Activated T-helper 9 cell treated with anti-CD3 and anti-CD28 coated beads, Interleukin-2, amount 50 U/mL, for 16 hours (primary cell): ENCODE measurements at regions not wholly inside any gene's neighbourhood (a gene's known extent, or its start where the extent isn't known, plus 50 kb on each side); places are given as distances from the start of the nearest gene placed in this dataset.

Experiments used
- DNase-seq: peaks from one replicate; pipeline ENCODE4 v3.0.0-alpha.2; 2020; ENCODE audit warnings: low read depth

GRCh38 chr10:111131168-111131799, 54.5 kb downstream of the ADRA2A start:
- no peak for DNase-seq

- DNase-seq, result no peak
Observed at GRCh38 chr10:111137007-111137406, 60.2 kb downstream of the ADRA2A start.

DNA sequence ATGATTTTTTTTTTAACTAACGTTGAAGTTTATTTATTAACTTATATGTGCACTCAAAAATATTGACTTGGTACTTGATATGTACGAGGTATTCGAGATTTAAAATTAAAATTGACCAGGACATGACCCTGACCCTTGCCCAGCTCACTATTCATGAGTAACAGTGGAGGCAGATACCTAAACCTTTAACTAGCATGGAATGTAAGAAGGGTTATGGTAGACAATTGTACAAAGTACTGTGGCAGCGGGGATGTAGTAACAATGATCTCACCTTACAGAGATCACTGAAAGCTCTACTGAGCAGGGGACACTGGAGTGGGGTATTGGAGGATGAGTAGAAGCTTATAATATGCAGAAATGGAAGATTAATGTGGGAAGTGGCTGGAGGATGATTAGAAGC, 60.8 kb downstream of the ADRA2A start:
- DNase-seq, result no peak

DNA sequence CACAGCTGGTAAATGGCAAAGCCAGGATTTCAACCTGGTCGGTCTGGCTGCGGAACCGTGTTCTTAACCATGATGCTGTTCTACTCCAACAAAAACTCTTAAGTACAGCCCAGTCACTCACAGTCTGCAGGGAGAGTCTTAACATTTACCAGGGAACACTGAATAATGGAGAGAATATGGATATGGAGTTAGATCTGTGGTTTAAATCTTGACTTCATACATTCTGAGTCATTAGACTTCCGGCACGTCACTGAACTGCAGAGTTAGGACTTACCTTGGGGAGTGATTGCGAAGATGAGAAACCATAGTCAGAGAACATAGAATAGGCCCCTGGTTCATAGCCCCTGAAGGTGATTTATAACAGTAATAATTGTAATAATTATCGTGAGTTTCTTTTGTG, 61.7 kb downstream of the ADRA2A start:
- no peak for DNase-seq

DNA sequence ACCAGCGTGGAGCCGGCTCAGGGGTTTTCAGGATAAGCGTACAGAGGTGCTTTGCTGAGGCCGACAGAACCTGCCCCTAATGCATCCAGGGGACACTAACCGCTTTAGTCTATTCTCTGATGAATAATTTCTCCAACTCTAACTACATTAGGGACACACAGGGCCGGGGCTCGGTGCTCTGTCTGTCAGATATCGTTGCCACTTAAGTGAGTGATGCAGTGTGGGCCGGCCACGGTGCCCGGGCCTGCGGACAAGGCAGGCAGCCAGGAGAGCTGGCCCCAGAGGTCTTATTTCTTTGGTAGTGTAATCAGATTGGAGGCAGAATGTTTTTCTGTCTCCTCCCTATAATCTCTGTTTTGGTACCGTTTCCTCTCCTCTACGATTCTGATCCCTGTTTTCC, 62.7 kb downstream of the ADRA2A start:
- no peak for DNase-seq

DNA sequence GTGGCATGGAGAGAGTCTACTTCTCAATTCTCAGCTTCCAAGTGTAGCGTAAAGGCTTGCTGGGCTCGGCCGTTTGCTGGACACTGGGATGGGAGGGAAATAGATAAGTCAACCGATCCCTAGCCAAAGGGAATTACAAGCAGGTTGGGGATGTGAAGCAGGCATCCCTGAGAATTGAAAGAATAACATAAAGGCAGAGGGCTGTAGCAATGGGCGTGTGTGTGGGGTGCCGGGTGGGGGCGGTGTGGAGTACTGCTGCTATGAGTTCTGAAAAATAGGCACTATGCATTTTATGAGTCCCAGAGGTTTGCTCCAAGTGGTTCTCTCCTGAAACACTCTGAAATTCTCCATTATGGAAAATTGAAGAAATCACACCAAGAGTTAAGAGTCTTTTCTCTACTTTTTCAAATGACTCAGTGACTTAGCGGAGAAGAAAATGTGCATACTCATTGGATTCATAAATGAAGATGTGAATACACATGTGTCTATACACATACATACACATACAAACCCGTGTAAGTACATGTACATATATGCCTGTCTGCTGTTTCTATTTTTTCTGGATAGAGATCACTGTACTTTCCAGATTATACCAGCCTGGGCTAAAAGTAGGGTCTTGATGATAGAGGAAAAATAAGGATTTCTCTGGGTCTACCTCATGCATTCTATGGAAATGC, 65.4 kb downstream of the ADRA2A start:
- DNase-seq, result no peak

DNA sequence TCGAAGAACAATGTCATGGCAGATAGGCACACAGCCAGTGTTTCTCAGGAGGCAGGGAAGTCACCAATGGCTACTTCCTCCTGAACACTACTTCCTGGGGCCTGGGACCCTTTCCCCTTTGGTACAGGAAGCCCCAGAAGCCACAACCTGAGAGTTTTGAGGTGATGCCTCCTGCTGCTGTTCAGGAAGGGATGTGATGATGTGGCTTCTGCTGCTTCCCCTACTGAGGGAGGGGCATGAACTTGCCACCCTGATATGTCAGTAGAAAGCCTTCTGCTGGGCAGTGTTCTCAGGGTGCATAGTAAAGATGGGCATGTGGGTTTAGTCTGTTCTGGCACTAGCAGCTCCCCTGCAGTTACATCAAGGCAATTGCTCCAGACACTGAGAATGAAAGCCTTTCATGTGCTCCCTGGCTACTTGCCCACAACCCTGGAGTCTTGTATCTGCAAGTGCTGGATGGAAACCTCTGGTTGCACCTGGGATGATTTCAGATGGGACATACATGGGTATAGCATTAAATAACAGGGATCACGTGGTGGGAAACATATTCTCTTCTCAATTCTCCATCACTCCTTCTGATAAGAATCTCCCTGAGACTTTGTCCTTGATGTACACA, 69.3 kb downstream of the ADRA2A start:
- no peak for DNase-seq

DNA sequence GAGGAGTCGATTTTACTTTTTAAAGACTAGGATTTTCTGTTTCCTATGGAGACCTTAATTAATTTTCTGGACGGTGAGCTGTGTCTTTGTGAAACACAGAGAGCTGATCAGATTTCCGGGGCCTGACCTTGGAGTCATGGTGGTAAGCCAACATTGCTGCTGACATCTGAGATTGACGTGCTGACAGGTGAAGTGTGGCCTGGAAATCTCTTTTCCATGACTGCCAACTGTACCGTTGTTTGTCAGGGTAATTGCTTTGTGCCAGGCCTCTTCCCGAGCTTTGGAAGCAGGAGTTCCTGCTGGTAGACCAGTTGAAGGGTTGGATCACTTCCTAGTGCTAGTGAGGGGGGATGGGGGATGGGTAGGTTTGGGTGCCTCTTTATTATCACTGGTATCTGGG, 71.2 kb downstream of the ADRA2A start:
- DNase-seq, result no peak

DNA sequence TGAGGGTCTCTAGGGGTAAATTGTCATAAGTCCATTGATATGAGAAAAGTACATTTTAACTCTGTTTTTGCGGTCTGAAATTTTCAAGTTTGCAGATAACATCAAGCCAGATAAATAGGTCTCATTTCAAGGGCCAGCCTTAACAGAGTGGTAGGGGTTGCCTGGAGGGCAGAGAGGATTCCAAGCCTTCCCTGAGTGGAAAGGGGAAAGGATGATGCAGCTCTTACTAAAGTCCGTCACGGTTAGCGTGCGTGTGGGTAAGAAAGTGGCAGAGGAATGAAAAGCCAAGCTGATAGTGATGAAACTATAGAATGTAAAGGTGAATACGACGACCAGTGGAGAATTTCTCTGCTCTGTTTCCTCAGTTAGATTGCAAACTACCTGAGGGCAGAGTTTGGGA, 71.6 kb downstream of the ADRA2A start:
- DNase-seq, result no peak

DNA sequence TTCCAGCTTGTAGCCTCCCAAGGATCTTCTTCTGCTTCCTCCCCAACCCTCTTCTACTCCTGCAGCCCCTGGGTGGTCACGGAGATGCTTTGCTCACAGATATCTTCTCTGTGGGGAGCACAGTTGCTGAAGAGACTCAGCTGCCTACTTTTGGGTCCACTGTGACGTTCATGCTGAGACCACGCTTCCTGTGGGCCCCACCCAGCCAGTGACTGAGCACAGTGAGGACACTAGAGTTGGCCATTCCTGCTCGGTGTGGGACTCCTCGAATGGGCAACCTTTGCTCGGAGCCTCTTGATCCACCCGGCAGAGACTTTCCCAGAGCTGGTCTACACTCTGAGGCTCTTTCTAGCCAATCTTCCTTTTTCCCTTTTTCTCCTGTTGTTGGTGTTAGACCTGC, 73.9 kb downstream of the ADRA2A start:
- DNase-seq, result no peak

GRCh38 chr10:111151595-111152307, 74.9 kb downstream of the ADRA2A start:
- no peak for DNase-seq

- no peak for DNase-seq
Observed at GRCh38 chr10:111156754-111157153, 79.9 kb downstream of the ADRA2A start.

GRCh38 chr10:111158595-111158994, 81.8 kb downstream of the ADRA2A start:
- DNase-seq, result no peak

GRCh38 chr10:111161109-111161874, 84.5 kb downstream of the ADRA2A start:
- DNase-seq, result no peak

DNA sequence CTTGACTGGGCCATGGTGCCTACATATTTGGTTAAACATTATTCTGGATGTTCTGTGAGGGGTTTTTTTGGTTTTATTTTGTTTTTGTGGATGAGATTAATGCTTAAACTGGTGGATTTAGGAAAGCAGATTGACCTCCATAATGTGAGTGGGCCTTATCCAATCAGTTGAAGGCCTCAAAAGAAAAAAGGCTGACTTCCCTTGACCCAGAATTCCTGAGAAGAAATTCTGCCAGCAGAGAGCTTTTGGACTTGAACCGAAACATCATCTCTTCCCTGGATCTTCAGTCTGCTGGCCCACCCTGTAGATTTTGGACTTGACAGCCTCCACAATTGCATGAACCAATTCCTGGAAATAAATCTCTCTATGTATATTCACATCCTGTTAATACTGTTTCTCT, 94.4 kb downstream of the ADRA2A start:
- DNase-seq, result no peak

DNA sequence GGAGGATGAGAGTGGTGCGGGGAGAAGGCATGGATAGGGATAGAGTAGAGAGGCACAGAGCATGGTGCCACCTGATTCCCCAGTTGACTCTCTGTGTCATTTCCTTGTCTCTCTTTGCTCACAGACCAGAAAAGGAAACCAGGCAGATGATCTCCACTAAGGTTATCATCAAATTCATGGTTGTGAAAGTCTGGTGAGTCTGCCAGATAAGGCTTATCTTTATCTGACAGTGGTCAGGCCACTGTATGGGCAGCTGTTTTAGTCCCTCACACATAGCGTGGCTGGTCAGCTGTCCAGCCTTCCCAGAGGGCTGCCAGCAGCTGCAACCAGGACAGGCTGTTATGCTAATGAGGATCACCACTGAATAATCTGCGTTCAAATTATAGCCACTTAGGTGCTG, 99.0 kb downstream of the ADRA2A start:
- no peak for DNase-seq

GRCh38 chr10:111177379-111177778, 100.5 kb downstream of the ADRA2A start:
- no peak for DNase-seq

DNA sequence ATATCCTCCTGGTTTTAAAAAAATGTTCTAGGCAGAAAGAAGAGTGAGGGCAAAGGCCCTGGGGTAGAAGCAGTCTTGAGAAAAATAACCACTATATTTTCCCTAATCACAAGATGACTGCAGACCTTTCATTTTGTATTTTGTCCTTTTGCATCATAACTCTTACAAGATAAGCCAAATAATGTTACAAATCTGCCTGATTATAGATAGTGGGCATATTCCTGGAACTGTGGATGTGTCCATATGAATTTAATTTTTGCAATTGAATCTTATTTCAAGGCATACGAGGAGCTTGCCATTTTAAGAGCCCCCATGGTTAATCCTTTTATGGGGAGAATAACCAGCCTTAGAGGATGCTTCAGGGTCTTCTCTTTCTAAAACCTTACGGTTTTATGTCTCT, 102.7 kb downstream of the ADRA2A start:
- no peak for DNase-seq

DNA sequence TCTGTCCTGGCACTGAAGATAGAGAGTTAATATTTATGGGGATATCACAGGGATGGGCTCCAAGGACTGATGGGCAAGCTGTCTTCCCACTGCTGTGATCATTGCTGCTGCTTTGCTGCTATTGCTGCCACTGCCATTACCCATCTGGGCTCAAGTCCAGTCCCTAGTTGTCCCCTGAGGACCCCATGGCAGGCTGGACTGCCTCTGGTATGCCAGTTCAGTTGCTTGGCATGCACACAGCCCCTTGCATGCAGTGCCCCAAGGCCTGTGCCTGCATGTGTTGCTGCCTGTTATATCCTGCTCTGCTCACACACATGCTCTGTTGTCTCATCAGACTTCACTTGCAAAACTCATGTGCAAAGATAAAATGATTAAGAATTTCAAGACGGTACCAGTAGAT, 109.5 kb downstream of the ADRA2A start:
- DNase-seq, result no peak

DNA sequence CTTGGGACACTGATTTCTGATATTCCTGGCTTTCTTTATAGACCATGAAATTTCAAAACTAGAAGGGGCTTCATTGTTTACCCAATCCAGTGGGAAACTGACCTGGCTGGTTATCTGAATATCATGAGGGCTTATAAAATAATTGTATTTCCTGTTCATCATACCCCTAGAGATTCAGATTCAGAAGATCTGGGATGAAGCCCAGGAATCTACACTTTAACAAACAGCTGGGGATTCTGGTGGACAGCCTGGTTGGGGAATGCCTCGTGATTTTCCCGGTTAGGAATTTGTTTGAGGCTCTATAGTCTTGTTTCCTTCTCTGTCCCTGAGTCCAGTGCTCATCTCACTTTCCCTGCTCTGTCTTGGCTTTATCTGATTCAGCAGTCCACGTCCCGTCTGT, 110.3 kb downstream of the ADRA2A start:
- no peak for DNase-seq

GRCh38 chr10:111199587-111199986, 122.8 kb downstream of the ADRA2A start:
- DNase-seq, result no peak

DNA sequence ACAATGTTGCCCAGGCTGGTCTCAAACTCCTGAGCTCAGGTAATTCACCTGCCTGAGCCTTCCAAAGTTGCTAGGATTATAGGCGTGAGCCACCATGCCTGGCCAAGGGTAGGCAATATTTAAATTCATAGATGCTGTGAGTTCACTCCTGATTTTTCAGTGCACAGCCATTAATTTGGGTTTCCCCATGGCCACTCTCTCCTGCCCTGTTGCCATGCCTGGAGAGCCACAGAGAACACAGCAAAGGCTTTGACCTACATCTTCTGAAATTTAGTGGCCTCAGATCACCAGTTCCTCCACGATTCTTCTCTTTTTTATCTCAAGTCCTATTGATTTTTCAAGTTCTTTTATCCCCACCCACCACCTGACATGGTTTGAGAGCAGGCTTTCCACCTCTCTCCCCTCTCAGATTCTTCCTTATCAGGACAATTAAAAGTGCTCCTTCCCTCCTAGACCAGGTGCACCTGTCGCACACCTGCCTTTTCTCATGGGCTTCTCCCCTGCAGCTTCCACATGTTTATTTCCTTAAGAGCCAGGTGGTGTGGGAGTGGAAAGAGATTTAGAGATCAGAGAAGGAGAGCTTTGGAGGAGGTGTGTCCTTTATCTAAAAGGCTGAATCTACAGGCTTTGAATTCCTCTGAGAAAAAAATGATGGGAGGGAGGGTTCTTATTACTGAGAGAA, 123.8 kb downstream of the ADRA2A start:
- DNase-seq, result no peak
